ENCODE measurements at regions not wholly inside any gene's neighbourhood (a gene's known extent, or its start where the extent isn't known, plus 50 kb on each side); places are given as distances from the start of the nearest gene placed in this dataset.

GRCh38 chr20:60298647-60299046 lies 340.4 kb downstream of the CDH26 start:
- no peak for TF ChIP-seq TAF1 (IDR thresholded peaks at IDR 0.05; ENCODE audit: borderline replicate concordance, insufficient read depth, low read length)
- TF ChIP-seq, protein P1, sequence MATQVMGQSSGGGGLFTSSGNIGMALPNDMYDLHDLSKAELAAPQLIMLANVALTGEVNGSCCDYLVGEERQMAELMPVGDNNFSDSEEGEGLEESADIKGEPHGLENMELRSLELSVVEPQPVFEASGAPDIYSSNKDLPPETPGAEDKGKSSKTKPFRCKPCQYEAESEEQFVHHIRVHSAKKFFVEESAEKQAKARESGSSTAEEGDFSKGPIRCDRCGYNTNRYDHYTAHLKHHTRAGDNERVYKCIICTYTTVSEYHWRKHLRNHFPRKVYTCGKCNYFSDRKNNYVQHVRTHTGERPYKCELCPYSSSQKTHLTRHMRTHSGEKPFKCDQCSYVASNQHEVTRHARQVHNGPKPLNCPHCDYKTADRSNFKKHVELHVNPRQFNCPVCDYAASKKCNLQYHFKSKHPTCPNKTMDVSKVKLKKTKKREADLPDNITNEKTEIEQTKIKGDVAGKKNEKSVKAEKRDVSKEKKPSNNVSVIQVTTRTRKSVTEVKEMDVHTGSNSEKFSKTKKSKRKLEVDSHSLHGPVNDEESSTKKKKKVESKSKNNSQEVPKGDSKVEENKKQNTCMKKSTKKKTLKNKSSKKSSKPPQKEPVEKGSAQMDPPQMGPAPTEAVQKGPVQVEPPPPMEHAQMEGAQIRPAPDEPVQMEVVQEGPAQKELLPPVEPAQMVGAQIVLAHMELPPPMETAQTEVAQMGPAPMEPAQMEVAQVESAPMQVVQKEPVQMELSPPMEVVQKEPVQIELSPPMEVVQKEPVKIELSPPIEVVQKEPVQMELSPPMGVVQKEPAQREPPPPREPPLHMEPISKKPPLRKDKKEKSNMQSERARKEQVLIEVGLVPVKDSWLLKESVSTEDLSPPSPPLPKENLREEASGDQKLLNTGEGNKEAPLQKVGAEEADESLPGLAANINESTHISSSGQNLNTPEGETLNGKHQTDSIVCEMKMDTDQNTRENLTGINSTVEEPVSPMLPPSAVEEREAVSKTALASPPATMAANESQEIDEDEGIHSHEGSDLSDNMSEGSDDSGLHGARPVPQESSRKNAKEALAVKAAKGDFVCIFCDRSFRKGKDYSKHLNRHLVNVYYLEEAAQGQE (IDR thresholded peaks at IDR 0.05; ENCODE audit: insufficient read depth in 1 of 2, low read depth in 2 of 2, low read length in 2 of 2), result no peak
- TF ChIP-seq POLR2AphosphoS5 (IDR thresholded peaks at IDR 0.05; ENCODE audit: low read depth, low read length), result no peak
- TF ChIP-seq SIN3A (IDR thresholded peaks at IDR 0.05; ENCODE audit: borderline replicate concordance, insufficient read depth, low read length), result no peak

All from PFSK-1 (cell line).